HUES64 (cell line): ENCODE measurements at regions not wholly inside any gene's neighbourhood (a gene's known extent, or its start where the extent isn't known, plus 50 kb on each side); places are given as distances from the start of the nearest gene placed in this dataset.
"Not testable (repeated sequence)": the region's sequence is repeated elsewhere in the genome, so short reads cannot be mapped to it uniquely, and the experiment has no call there.

Experiments
- H3K27ac ChIP-seq: 2 replicates; pipeline ENCODE4 v1.7.0; 2013; ENCODE audit warnings: low read depth, low read length, inconsistent platforms
- H3K27me3 ChIP-seq: 2 replicates; pipeline ENCODE4 v1.6.1; 2013; ENCODE audit warnings: mild to moderate bottlenecking, low read length; ENCODE audit not compliant: insufficient read depth
- H3K36me3 ChIP-seq: 2 replicates; pipeline ENCODE4 v1.6.1; 2013; ENCODE audit warnings: mild to moderate bottlenecking, low read length; ENCODE audit not compliant: insufficient read depth
- H3K4me1 ChIP-seq: 2 replicates; pipeline ENCODE4 v1.6.1; 2013; ENCODE audit warnings: mild to moderate bottlenecking, low read length, moderate library complexity; ENCODE audit not compliant: insufficient read depth
- H3K4me3 ChIP-seq: 2 replicates; pipeline ENCODE4 v1.5.1; 2013; ENCODE audit warnings: mild to moderate bottlenecking, low read length, moderate library complexity
- H3K9ac ChIP-seq: 2 replicates; pipeline ENCODE4 v1.6.1; 2013; ENCODE audit warnings: mild to moderate bottlenecking, low read depth, low read length
- H3K9me3 ChIP-seq: 2 replicates; pipeline ENCODE4 v1.6.1; 2013; ENCODE audit warnings: low read depth, low read length; ENCODE audit not compliant: insufficient read depth
- whole genome bisulfite sequencing: fragments of 150-250, 120-280 bp; methylation state at CpG from one replicate; pipeline ENCODE4 v1.1.7; 2013; ENCODE audit warnings: missing lambda C conversion rate; 5-methylcytosine and 5-hydroxymethylcytosine counted together

DNA sequence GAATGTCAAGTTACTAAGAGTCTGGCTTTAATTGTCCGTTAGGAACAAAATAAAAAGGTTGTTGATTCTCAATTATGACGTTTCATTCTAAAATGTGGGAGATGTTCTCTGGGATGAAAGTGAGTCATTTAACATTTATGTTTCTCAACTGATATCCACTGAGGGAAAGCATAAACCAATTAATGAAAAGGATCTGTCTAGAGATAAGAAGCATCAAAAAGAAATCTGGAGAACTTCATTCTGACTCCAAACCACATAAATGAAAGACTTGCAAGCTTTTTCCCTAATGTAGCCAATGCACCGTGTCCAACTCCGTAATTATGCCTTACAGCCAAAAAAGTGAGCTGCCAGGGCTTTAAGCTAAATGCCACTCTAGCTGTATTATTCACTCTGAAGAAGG is 654.2 kb downstream of the TLE1 start:
- 92% methylated on average over 4 of the region's 4 CpGs for WGBS
- H3K4me1 ChIP-seq = peaks cover 6% of the 10 kb centered on the region; the same call in 1 of the 2 replicates
- H3K36me3 ChIP-seq = no peaks in the 10 kb centered on the region
- no peaks in the 10 kb centered on the region for H3K27me3 ChIP-seq
- no peaks in the 10 kb centered on the region for H3K9me3 ChIP-seq
- no peak overlapping the region for H3K27ac ChIP-seq
- H3K4me3 ChIP-seq = no peak overlapping the region
- no peak overlapping the region for H3K9ac ChIP-seq

DNA sequence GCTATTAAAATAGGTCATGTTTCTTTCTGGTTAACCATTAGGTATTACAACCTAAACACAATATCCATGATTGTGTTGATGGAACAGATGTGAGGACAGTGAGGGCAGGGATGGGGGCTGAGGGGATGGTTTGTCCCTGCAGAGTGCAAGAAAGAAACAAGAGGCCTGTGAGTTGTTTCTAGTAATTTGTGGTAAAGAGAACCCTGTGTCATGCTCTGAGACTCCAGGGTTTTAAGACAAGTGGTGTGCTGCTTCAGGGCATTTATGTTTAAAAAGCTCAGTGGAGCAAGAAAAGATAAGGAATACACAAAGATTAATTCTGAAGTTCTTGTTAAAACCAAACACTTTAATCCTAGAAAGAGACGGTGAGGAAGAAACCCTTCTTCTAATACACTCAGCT is 656.5 kb downstream of the TLE1 start:
- Histone ChIP-seq H3K27ac (no peak overlapping the region), H3K36me3 (no peaks in the 10 kb centered on the region), H3K4me1 (peaks cover 17% of the 10 kb centered on the region; the same call in 1 of the 2 replicates), H3K9me3 (no peaks in the 10 kb centered on the region), H3K9ac (no peak overlapping the region), H3K27me3 (no peaks in the 10 kb centered on the region), H3K4me3 (no peak overlapping the region)
- 83% methylated on average over 1 of the region's 1 CpG for WGBS

DNA sequence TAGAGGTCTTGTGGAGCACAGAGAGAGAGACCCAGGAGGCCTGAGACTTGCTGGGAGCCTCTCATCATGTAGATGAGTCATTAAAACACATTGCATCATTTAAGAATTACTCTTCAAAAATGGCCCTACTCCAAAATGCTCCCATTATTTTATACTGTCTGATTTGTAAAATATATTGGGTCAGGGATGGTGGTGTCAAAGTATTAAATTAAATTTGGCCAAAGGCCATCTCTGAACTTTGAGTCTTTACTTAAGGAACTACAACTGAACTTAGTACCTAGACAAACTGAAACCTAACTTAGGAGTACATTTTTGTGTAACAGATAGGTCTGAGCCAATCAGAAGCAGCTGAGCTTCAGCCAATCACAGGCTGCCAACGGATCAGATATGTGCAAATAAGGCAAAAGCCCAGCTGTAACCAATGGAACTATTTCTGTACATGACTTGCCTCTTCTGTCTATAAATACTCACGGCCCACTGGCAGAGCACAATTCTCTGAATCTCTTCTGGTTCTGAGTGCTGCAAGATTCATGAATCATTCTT is 657.2 kb downstream of the TLE1 start:
- no peaks in the 10 kb centered on the region for H3K36me3 ChIP-seq
- H3K4me3 ChIP-seq = no peak overlapping the region
- H3K27ac ChIP-seq = no peak overlapping the region
- no peaks in the 10 kb centered on the region for H3K27me3 ChIP-seq
- peaks cover 17% of the 10 kb centered on the region; the same call in 1 of the 2 replicates for H3K4me1 ChIP-seq
- H3K9ac ChIP-seq = no peak overlapping the region
- H3K9me3 ChIP-seq = no peaks in the 10 kb centered on the region
- 94% methylated on average over 2 of the region's 2 CpGs for WGBS

DNA sequence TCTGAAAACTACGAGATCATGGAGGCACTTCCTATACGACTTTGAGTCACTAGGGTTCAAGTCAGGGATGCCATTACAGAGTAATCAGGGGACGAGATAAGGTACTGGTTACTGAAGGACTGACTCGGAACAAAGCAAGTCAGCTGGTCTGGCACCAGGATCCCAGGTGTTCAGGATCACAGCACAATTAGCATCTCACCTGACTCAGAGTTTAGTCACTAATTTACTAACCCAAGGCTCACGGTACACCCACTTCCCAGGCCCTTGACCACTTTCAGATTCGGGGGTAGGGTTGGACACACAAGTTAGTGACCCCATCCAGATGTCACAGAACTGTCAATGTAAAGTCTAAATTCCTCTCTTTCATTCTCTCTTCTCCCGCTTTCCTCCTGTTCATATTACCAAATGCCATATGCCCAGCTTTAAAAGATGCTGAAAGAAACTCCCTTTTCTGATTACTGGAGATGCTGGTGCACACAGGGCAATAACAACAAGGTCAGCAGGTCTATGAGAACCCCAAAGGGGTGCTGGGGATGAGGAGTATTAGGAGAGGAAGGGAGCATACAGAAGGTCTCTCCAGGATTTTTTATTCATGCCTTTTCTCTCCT is 657.8 kb downstream of the TLE1 start:
- peaks cover 17% of the 10 kb centered on the region; the same call in 1 of the 2 replicates for H3K4me1 ChIP-seq
- no peak overlapping the region for H3K4me3 ChIP-seq
- H3K36me3 ChIP-seq = no peaks in the 10 kb centered on the region
- H3K9me3 ChIP-seq = no peaks in the 10 kb centered on the region
- 91% methylated on average over 7 of the region's 7 CpGs for WGBS
- no peak overlapping the region for H3K27ac ChIP-seq
- no peak overlapping the region for H3K9ac ChIP-seq
- H3K27me3 ChIP-seq = no peaks in the 10 kb centered on the region

DNA sequence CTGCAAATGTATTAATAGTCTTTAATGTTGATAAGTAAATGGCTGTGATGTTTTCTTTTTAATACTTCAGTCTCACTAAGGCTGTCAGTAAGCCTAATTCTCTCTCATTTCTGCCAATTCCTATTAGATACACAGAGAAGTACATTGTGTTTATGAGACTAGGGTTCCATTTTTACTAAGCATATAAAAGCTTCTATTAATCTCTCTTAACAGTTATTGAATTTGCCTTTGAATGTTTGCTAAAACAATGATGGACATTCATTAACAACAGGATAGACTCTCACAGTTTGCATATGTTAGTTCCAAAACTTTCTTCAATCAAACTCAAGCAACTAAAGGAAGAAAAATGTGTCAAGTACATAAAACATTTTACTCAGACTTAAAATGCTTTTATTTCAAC is 659.3 kb downstream of the TLE1 start:
- peaks cover 17% of the 10 kb centered on the region; the same call in 1 of the 2 replicates for H3K4me1 ChIP-seq
- no peaks in the 10 kb centered on the region for H3K27me3 ChIP-seq
- no peak overlapping the region for H3K9ac ChIP-seq
- H3K4me3 ChIP-seq = no peak overlapping the region
- no peaks in the 10 kb centered on the region for H3K9me3 ChIP-seq
- no peak overlapping the region; the same call in 1 of the 2 replicates for H3K27ac ChIP-seq
- H3K36me3 ChIP-seq = no peaks in the 10 kb centered on the region

DNA sequence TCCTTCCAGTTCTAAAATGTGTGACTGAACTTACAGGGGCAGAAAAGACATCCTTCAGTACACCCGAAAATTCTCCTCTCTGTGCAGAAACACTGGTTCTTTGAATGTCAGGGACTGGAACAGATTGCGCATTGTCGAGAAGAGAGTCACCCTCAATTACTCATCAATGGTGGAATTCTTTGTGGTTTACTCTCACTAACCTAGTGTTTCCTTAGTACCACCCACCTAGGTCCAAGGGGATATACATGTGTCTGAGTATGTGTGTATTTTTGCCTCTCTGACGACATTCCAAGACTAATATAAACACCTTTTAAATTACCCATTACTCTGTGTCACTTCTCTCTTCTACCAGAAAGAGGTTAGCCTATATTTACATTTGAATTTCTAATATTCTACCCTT is 660.8 kb downstream of the TLE1 start:
- no peak overlapping the region for H3K9ac ChIP-seq
- H3K27me3 ChIP-seq = no peaks in the 10 kb centered on the region
- 84% methylated on average over 4 of the region's 4 CpGs for WGBS
- H3K9me3 ChIP-seq = no peaks in the 10 kb centered on the region
- H3K4me3 ChIP-seq = no peak overlapping the region
- H3K27ac ChIP-seq = no peak overlapping the region
- H3K4me1 ChIP-seq = peaks cover 17% of the 10 kb centered on the region; the same call in 1 of the 2 replicates
- no peaks in the 10 kb centered on the region for H3K36me3 ChIP-seq

DNA sequence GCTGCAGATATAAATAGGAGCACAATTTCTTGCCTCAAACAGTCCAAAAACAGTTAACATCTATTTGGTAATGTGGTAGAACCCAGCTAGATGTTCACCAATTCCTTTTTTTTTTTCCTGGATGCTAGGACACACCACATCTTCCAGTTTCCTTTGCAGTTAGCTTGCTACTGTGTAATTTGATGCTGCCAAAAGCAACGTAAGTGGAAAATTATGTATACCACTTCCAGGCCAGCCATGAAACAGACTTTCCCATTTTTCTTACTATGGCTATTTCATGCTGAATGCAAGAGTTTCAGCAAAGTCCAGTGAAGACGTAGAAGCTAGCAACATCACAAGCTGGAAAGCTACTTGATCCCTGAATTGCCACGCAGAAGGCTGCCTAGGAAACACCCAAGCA is 667.2 kb downstream of the TLE1 start:
- Histone ChIP-seq H3K27me3 (no peaks in the 10 kb centered on the region), H3K9ac (no peak overlapping the region), H3K36me3 (no peaks in the 10 kb centered on the region), H3K27ac (no peak overlapping the region), H3K4me1 (no peaks in the 10 kb centered on the region), H3K4me3 (no peak overlapping the region), H3K9me3 (no peaks in the 10 kb centered on the region)
- WGBS = 90% methylated on average over 2 of the region's 3 CpGs

DNA sequence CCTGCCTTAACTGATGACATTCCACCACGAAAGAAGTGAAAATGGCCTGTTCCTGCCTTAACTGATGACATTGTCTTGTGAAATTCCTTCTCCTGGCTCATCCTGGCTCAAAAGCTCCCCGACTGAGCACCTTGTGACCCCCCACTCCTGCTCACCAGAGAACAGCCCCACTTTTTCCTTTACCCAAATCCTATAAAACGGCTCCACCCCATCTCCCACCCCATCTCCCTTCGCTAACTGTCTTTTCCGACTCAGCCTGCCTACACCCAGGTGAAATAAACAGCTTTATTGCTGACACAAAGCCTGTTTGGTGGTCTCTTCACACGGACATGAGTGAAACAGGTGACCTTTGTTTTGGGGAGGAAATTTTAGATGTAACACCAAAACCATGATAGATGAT is 674.4 kb downstream of the TLE1 start:
- not testable (repeated sequence) for H3K9me3 ChIP-seq, H3K27me3 ChIP-seq, H3K4me3 ChIP-seq, H3K36me3 ChIP-seq, H3K27ac ChIP-seq, H3K9ac ChIP-seq, H3K4me1 ChIP-seq
- 65% methylated on average over 4 of the region's 6 CpGs for WGBS

DNA sequence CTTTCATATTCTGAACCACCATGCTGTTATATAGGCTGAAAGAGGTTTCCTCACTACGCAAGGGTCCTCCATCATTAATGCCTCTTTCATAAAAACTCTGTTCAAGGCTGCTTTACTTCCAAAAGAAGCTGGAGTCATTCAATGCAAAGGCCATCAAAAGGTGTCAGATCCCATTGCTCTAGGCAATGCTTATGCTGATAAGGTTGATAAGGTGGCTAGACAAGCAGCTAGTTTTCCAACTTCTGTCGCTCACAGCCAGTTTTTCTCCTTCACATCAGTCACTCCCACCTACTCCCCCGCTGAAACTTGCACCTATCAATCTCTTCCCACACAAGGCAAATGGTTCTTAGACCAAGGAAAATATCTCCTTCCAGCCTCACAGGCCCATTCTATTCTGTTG is 676.2 kb downstream of the TLE1 start:
- not testable (repeated sequence) for H3K27ac ChIP-seq, H3K9me3 ChIP-seq, H3K27me3 ChIP-seq, H3K9ac ChIP-seq, H3K4me3 ChIP-seq, H3K4me1 ChIP-seq, H3K36me3 ChIP-seq
- WGBS = 79% methylated on average over 3 of the region's 3 CpGs

DNA sequence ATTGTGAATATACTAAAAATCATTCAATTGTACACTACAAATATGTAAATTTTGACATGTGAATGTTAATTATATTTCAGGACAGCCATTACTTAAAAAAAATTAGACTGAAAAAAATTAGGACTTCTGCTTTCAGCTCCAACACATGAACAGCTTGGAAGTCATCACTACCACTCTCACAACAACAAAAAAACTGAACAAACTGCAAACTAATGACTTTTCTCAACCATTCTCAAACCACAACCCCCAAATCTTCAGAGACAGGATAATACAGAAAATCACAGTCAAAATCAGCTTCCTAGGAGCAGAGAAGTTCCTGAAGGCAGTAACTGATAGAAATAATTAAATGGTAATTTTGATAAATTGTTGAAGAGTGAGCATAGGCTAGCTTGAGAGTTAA is 686.4 kb downstream of the TLE1 start:
- Histone ChIP-seq H3K27me3 (no peaks in the 10 kb centered on the region), H3K4me1 (no peaks in the 10 kb centered on the region), H3K27ac (no peak overlapping the region), H3K9me3 (no peaks in the 10 kb centered on the region), H3K9ac (no peak overlapping the region), H3K4me3 (no peak overlapping the region), H3K36me3 (no peaks in the 10 kb centered on the region)

DNA sequence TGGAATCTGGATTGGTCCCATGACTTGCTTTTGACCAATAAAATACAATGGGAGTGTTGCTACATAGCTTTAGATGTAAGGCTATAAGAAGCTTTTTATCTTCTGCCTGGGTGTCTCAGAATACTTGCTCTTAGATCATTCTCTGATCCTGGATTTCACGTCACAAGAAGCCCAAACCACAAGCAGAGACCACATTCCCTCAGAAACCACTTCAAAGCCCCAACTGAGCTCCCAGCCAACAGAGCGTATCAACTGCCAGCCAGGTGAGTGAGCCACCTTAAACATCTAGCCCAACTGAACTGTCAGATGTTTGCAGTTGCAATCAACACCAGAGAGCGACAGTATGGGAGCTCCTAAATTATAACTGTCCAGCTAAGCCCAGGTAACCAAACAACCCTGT is 687.1 kb downstream of the TLE1 start:
- 61% methylated on average over 3 of the region's 3 CpGs for WGBS
- Histone ChIP-seq H3K4me3 (no peak overlapping the region), H3K27ac (no peak overlapping the region), H3K27me3 (no peaks in the 10 kb centered on the region), H3K9me3 (no peaks in the 10 kb centered on the region), H3K36me3 (no peaks in the 10 kb centered on the region), H3K4me1 (no peaks in the 10 kb centered on the region), H3K9ac (no peak overlapping the region)

DNA sequence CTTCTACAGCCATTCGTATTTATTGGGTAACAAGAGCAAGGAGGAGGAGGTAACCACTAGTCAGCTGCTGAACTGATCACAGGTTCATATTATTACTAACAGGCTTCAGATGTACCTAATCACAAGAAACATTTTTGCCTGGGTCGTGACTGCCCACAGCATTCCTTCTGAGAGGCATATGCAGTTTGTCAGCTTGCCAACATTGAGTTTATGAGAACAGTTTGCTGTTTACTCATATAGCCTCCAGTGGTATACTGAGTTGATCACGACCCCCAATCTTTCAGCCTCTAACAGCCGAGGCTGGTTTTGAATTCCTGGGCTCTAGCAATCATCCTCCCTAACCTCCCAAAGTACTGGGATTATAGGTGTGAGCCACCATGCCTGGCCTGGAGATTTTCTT is 693.6 kb downstream of the TLE1 start:
- Histone ChIP-seq H3K9ac (no peak overlapping the region), H3K4me3 (no peak overlapping the region), H3K36me3 (no peaks in the 10 kb centered on the region), H3K9me3 (no peaks in the 10 kb centered on the region), H3K27ac (no peak overlapping the region), H3K27me3 (no peaks in the 10 kb centered on the region), H3K4me1 (no peaks in the 10 kb centered on the region)
- 86% methylated on average over 4 of the region's 4 CpGs for WGBS
